Activated CD4-positive, alpha-beta T cell treated with anti-CD3 and anti-CD28 coated beads for 36 hours (primary cell): ENCODE measurements at regions not wholly inside any gene's neighbourhood (a gene's known extent, or its start where the extent isn't known, plus 50 kb on each side); places are given as distances from the start of the nearest gene placed in this dataset.

Source experiments
- ATAC-seq: fragments of 200-7000 bp; cut with Tn5 transposase; one replicate; pipeline ENCODE4 v1.10.0; 2021; ENCODE audit warnings: mild to moderate bottlenecking, moderate library complexity
- CTCF ChIA-PET: fragments of 350-600 bp; sonication (Branson Sonifier 250); formaldehyde crosslinking; loops from one replicate; lab custom pipeline; 2021; ENCODE audit warnings: antibody characterized with exemption; lab: Charles Lee
- POLR2A ChIA-PET: fragments of 350-600 bp; sonication (Branson Sonifier 250); formaldehyde crosslinking; loops from one replicate; lab custom pipeline; 2021; ENCODE audit warnings: antibody characterized with exemption, inconsistent platforms; lab: Charles Lee
- DNase-seq: peaks from one replicate; pipeline ENCODE4 v3.0.0-alpha.2; 2020
- H3K27ac Mint-ChIP-seq: one replicate; pipeline ENCODE4 v1.8.0; 2021; ENCODE audit warnings: mixed read lengths
- H3K27me3 Mint-ChIP-seq: one replicate; pipeline ENCODE4 v1.8.0; 2021; ENCODE audit warnings: mixed read lengths
- H3K36me3 Mint-ChIP-seq: one replicate; pipeline ENCODE4 v1.8.0; 2021; ENCODE audit warnings: low read depth, mixed read lengths
- H3K4me1 Mint-ChIP-seq: one replicate; pipeline ENCODE4 v1.8.0; 2021; ENCODE audit warnings: mixed read lengths
- H3K4me3 Mint-ChIP-seq: one replicate; pipeline ENCODE4 v1.8.0; 2021; ENCODE audit warnings: mild to moderate bottlenecking, moderate library complexity, mixed read lengths
- H3K9me3 Mint-ChIP-seq: one replicate; pipeline ENCODE4 v1.8.0; 2021; ENCODE audit warnings: low read depth, mixed read lengths
- intact Hi-C, 2 experiments: fragments of 100-400 bp; cut with DNase I in 1 of 2; cut with micrococcal nuclease in 1 of 2; formaldehyde crosslinking; loops; one replicate each; pipeline versions ENCODE4 v1.14.2 to v1.15.1; 2022 to 2024; cut with DNase I, micrococcal nuclease

DNA sequence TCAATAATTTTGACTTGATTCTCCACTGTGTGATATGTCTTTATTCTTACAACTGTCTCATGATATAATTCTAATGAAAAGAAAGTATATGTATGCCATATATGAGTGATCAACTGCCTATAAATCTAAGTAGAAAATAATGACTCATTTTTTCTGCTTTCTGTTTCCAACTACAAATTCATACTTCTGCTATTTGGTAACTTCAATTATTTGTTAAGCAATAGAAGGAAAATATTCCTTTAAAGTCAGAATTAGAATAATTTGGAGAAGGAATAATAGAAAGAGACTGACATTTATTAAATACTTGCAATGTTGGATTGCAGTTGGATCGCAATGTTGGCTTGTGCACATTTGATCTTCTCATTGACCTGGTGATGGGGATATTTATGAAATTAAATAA, 204.2 kb upstream of the PACRGL start:
- Mint-ChIP-seq H3K4me3 (no peak overlapping the region), H3K9me3 (no peaks in the 10 kb centered on the region), H3K27me3 (no peaks in the 10 kb centered on the region), H3K27ac (no peak overlapping the region), H3K4me1 (no peaks in the 10 kb centered on the region), H3K36me3 (no peaks in the 10 kb centered on the region)
- intact Hi-C loops, result no loop called here
- DNase-seq, result no peak
- ATAC-seq, result no peak
- ChIA-PET POLR2A (no interaction called here), CTCF (no interaction called here)

DNA sequence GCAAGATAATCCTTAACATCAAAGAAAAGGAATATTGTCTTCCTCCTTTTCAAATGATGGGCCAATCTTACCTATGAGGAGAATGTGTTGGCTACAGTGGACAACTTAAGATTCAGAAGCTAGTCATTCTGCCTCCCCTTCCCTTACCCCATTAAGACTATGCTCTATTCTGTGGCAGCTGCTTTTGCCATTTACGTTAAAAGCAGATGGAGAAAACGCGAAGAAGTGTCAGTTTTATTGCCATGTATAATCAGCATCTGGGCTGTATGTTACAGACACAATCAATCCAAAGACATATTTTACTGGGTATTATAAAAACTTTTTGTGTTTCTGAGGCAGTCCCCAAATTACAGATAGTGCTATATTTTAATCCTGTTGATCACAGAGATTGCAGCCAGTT, 196.1 kb upstream of the PACRGL start:
- no peak for ATAC-seq
- Mint-ChIP-seq H3K27me3 (no peaks in the 10 kb centered on the region), H3K9me3 (no peaks in the 10 kb centered on the region), H3K4me1 (no peaks in the 10 kb centered on the region), H3K36me3 (no peaks in the 10 kb centered on the region), H3K4me3 (no peak overlapping the region), H3K27ac (no peak overlapping the region)
- ChIA-PET POLR2A (no interaction called here), CTCF (no interaction called here)
- intact Hi-C loops, result no loop called here
- DNase-seq, result no peak

GRCh38 chr4:20505927-20506326, 194.3 kb upstream of the PACRGL start:
- H3K4me1 Mint-ChIP-seq, result no peaks in the 10 kb centered on the region
- ChIA-PET POLR2A (no interaction called here), CTCF (no interaction called here)
- no peak overlapping the region for H3K4me3 Mint-ChIP-seq
- no peaks in the 10 kb centered on the region for H3K27me3 Mint-ChIP-seq
- H3K9me3 Mint-ChIP-seq, result no peaks in the 10 kb centered on the region
- H3K27ac Mint-ChIP-seq, result no peak overlapping the region
- no peak for DNase-seq
- no peaks in the 10 kb centered on the region for H3K36me3 Mint-ChIP-seq
- no peak for ATAC-seq
- intact Hi-C loops, result no loop called here

- intact Hi-C loops, result no loop called here
- H3K27ac Mint-ChIP-seq, result no peak overlapping the region
- ChIA-PET POLR2A (no interaction called here), CTCF (no interaction called here)
- DNase-seq (no peak), ATAC-seq (no peak)
- H3K4me3 Mint-ChIP-seq, result no peak overlapping the region
- no peaks in the 10 kb centered on the region for H3K36me3 Mint-ChIP-seq
- no peaks in the 10 kb centered on the region for H3K27me3 Mint-ChIP-seq
- no peaks in the 10 kb centered on the region for H3K9me3 Mint-ChIP-seq
- H3K4me1 Mint-ChIP-seq, result no peaks in the 10 kb centered on the region
Observed at GRCh38 chr4:20506827-20507226, 193.4 kb upstream of the PACRGL start.

DNA sequence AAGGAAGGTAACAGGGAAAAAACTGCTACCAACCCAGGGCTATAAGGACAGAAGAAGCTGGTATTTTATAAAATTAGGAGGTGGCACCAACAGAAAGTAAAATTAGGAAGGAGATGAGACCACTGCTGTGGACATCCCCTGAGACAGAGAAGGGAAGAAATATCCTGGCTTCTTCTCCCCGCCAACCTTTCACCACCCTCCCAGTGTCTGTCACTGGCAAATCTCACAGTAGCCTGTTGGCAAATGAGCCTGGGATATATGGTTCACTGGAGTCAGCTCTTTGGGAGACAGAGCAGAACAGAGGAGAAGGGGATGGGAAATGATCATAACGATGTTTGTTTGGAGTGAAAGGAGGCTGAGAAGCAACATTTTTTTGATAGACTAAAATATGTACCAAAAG, 190.9 kb upstream of the PACRGL start:
- Mint-ChIP-seq H3K4me3 (no peak overlapping the region), H3K9me3 (no peaks in the 10 kb centered on the region), H3K4me1 (no peaks in the 10 kb centered on the region), H3K36me3 (no peaks in the 10 kb centered on the region), H3K27ac (no peak overlapping the region), H3K27me3 (no peaks in the 10 kb centered on the region)
- ChIA-PET CTCF (interaction anchor here (1.0 kb wide), 1 partner anchor 16 kb away, joined by 3 read pairs; no protein-coding TSS in a partner anchor), POLR2A (no interaction called here)
- DNase-seq (no peak), ATAC-seq (no peak)
- intact Hi-C loops, result no loop called here

- ChIA-PET POLR2A (no interaction called here), CTCF (no interaction called here)
- Mint-ChIP-seq H3K27ac (no peak overlapping the region), H3K4me3 (no peak overlapping the region), H3K27me3 (no peaks in the 10 kb centered on the region), H3K4me1 (no peaks in the 10 kb centered on the region), H3K36me3 (no peaks in the 10 kb centered on the region), H3K9me3 (no peaks in the 10 kb centered on the region)
- no peak for DNase-seq
- ATAC-seq, result no peak
- intact Hi-C loops, result no loop called here
Observed at GRCh38 chr4:20512033-20512792, 188.0 kb upstream of the PACRGL start.

GRCh38 chr4:20512985-20513384, 187.3 kb upstream of the PACRGL start:
- ChIA-PET POLR2A (no interaction called here), CTCF (no interaction called here)
- no peaks in the 10 kb centered on the region for H3K9me3 Mint-ChIP-seq
- no peaks in the 10 kb centered on the region for H3K36me3 Mint-ChIP-seq
- no peak for DNase-seq
- H3K4me1 Mint-ChIP-seq, result no peaks in the 10 kb centered on the region
- intact Hi-C loops, result no loop called here
- H3K4me3 Mint-ChIP-seq, result no peak overlapping the region
- ATAC-seq, result no peak
- H3K27ac Mint-ChIP-seq, result no peak overlapping the region
- H3K27me3 Mint-ChIP-seq, result no peaks in the 10 kb centered on the region

DNA sequence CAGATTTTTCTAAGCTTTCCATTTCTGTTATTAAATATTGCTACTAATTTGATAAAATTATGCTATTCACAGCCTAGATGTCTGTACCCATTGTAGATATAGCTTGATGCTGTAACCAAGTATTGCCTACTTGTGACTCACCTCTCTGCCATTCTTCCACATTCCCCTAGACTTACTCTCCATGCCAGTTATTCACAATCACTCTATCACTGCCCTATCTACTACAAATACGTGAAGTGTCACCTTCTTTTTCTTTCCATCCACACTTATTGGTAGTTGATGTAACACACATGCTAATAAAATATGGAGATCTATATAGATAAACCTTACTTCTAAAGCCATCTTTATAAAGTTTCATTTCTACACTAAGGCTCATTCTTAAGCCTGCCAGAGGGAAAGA, 179.4 kb upstream of the PACRGL start:
- no peaks in the 10 kb centered on the region for H3K4me1 Mint-ChIP-seq
- no peaks in the 10 kb centered on the region for H3K9me3 Mint-ChIP-seq
- DNase-seq (no peak), ATAC-seq (no peak)
- ChIA-PET CTCF (no interaction called here), POLR2A (no interaction called here)
- no peak overlapping the region for H3K27ac Mint-ChIP-seq
- no peaks in the 10 kb centered on the region for H3K36me3 Mint-ChIP-seq
- H3K4me3 Mint-ChIP-seq, result no peak overlapping the region
- no peaks in the 10 kb centered on the region for H3K27me3 Mint-ChIP-seq
- intact Hi-C loops, result no loop called here

- H3K27ac Mint-ChIP-seq, result no peak overlapping the region
- no peak overlapping the region for H3K4me3 Mint-ChIP-seq
- no peaks in the 10 kb centered on the region for H3K4me1 Mint-ChIP-seq
- H3K27me3 Mint-ChIP-seq, result no peaks in the 10 kb centered on the region
- no peaks in the 10 kb centered on the region for H3K9me3 Mint-ChIP-seq
- DNase-seq (no peak), ATAC-seq (no peak)
- intact Hi-C loops, result no loop called here
- POLR2A ChIA-PET, result no interaction called here
- H3K36me3 Mint-ChIP-seq, result no peaks in the 10 kb centered on the region
- CTCF ChIA-PET, result no interaction called here
Observed at GRCh38 chr4:20528508-20528907, 171.8 kb upstream of the PACRGL start.

- no peak for ATAC-seq
- no peaks in the 10 kb centered on the region for H3K4me1 Mint-ChIP-seq
Observed at GRCh38 chr4:20529691-20530090, 170.6 kb upstream of the PACRGL start.

GRCh38 chr4:20532116-20532790, 168.0 kb upstream of the PACRGL start:
- DNase-seq, result no peak
- no peak overlapping the region for H3K4me3 Mint-ChIP-seq
- CTCF ChIA-PET, result no interaction called here
- H3K27ac Mint-ChIP-seq, result no peak overlapping the region
- intact Hi-C loops, result no loop called here
- POLR2A ChIA-PET, result no interaction called here
- no peaks in the 10 kb centered on the region for H3K27me3 Mint-ChIP-seq
- H3K36me3 Mint-ChIP-seq, result no peaks in the 10 kb centered on the region
- no peak for ATAC-seq
- no peaks in the 10 kb centered on the region for H3K9me3 Mint-ChIP-seq
- H3K4me1 Mint-ChIP-seq, result no peaks in the 10 kb centered on the region

More at GRCh38 chr4:20529691-20530090, 170.6 kb upstream of the PACRGL start:
- no peak overlapping the region for H3K4me3 Mint-ChIP-seq
- no peaks in the 10 kb centered on the region for H3K9me3 Mint-ChIP-seq
- DNase-seq, result no peak
- CTCF ChIA-PET, result interaction anchor here (0.6 kb wide), 1 partner anchor 156 kb away, joined by 3 read pairs; no protein-coding TSS in a partner anchor
- POLR2A ChIA-PET, result no interaction called here
- intact Hi-C loops, result no loop called here
- no peak overlapping the region for H3K27ac Mint-ChIP-seq
- no peaks in the 10 kb centered on the region for H3K36me3 Mint-ChIP-seq
- H3K27me3 Mint-ChIP-seq, result no peaks in the 10 kb centered on the region
